ENCODE measurements at regions not wholly inside any gene's neighbourhood (a gene's known extent, or its start where the extent isn't known, plus 50 kb on each side); places are given as distances from the start of the nearest gene placed in this dataset.
"Not testable (repeated sequence)": the region's sequence is repeated elsewhere in the genome, so short reads cannot be mapped to it uniquely, and the experiment has no call there.

DNA sequence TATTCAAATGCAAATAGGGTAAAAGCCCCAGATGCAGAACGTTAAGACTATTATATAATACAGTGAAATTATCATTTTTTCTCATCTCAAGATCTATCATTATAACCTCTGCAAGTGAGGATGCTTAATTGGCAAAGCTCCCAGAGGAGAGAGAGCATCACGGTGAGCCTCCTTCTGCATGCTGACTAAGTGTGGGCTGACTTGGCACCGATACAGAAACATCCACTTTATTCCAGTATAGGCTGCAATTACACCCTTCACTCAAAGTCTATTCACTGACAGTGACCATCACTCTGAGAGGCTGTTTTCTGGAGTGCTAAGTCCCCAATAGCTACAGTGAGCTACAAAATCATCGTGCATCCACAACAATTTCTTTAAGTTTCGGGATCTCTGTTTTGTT is 171.1 kb upstream of the NBPF9 start:
- DNase-seq (ENCODE audit: low read depth, low spot score); H3K27ac ChIP-seq: not testable (repeated sequence)

DNA sequence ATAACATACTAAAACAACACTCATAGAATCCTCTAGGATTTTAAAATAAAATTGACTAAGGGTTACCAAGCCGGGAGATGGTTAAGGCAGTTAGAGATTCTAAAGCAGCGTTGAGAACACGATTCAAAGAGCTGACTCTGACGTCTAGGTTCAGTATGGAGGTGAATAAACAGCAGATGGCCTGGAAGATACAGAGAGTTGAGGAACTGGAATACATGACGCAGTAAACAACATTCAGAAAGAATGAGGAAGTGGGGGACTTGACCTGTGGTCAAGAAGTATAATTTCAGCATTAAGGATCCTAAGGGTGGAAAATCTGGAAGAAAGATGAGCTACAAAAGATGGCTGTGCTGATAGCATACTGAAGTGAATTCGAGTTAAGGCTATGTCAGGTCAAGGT is 172.5 kb upstream of the NBPF9 start:
- not testable (repeated sequence) for DNase-seq (ENCODE audit: low read depth, low spot score)

DNA sequence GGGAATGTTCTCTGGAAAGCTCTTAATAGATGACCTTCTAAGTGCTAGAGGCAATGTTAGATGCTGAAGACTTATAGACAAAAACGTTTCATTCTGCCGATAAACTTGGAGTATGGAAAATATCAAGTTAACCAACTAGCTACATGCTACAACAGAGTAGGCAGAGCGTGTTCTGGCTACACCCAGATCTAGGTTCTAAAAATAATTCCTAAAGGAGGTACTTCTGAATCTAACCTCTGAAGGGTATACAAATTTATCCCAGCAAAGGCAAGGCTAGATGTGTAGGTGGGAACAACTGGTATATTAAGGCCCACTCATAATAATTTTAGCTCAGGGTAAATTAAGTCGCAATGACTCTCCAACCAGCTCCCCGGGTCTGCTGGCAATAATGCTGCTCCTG is 173.1 kb upstream of the NBPF9 start:
- not testable (repeated sequence) for DNase-seq (ENCODE audit: low read depth, low spot score); H3K27ac ChIP-seq

More for the DNA sequence above, 172.5 kb upstream of the NBPF9 start:
- H3K27ac ChIP-seq, result not testable (repeated sequence)

DNA sequence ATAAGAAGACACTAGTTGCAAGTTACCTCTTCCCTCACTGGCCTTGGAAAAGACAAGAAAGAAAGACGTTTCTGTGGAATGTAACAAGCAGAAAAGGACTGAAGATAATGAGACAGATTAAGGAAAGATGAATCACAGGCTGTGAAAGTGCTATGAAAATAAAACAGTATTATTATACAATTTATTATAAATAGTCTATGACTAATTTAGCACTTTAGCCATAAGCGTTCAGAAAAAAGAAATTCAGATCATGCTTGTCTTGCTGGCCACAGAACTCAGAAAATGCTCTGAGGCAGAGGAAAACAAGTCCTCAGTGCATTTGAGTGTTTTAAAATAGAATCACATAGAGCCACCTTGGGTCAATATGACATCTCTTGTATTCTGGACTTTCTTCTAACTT is 174.8 kb upstream of the NBPF9 start:
- H3K27ac ChIP-seq; DNase-seq (ENCODE audit: low read depth, low spot score): not testable (repeated sequence)

DNA sequence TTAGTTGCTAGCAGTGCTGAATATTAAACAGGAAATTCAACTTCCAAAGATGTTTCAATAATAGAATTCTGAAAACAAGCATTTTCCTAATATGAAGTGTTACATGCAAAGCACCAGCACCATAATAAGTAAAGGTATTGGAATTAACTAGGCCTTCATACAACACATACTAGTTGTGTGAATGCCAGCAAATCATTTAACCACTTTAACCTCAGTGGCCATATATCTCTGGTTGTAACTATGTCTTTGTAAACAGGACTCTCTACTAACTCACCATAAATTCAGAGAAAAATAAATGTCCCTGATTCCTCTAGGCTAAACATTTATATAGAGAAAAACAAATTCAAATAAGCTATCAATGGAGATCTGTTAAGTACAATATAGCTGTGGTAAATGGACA is 175.7 kb upstream of the NBPF9 start:
- not testable (repeated sequence) for DNase-seq (ENCODE audit: low read depth, low spot score); H3K27ac ChIP-seq

DNA sequence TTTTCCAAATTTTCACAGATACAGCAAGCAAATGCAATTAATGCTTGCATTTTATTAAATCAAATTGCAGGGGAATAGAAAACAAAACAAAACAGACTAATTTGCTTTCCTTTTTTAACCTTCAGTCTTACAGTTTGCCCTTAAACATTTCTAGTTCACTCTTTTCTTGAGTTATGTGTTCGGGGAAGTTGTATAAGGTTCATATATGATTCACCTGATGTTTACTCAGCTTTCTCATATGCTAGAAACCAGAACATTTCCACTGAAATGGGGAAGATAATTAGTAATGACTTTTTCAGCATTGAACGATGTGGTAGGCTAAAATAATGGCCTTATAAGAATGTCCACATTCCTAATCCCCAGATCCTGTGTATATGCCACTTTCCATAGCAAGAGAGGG is 176.2 kb upstream of the NBPF9 start:
- H3K27ac ChIP-seq; DNase-seq (ENCODE audit: low read depth, low spot score): not testable (repeated sequence)

DNA sequence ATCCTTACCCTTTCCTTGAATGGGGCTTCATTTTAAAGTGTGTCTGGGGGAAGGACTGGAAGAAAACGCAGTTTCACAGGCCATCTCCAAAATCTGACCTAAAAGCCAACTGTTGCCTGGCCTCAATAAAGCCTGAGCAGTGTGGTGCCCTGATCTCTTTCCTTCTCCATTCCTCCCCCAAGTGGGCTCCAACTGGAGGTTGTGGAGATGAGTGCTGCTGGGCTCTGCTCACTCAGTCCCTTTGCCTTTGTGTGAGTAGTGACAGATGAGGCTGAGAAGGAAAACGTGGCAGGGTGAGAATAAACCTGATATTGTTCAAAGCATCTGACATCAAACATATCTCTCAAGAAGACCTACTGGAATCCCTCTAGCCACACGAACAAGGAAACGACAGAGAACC is 181.4 kb upstream of the NBPF9 start:
- not testable (repeated sequence) for H3K27ac ChIP-seq; DNase-seq (ENCODE audit: low read depth, low spot score)

DNA sequence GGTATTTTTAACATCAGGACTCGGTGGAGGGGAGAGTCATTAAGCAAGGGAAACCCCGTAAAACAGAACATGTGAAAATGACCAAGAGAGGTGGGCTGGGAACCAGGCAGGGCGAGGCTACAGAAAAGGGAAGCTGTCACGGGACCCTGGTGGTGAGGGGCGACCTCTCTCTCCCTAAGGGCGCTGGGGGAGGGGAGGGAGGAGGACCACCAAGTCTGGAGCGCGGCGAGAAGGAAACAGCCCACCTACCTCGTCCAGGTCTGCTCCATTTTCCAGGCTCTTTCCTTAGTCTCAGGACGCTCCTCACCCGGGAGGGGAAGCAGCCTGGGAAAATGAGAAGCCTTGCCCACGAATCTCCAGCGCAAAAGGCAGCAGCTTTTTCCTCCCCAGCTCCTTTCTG is 181.9 kb upstream of the NBPF9 start:
- not testable (repeated sequence) for H3K27ac ChIP-seq; DNase-seq (ENCODE audit: low read depth, low spot score)

DNA sequence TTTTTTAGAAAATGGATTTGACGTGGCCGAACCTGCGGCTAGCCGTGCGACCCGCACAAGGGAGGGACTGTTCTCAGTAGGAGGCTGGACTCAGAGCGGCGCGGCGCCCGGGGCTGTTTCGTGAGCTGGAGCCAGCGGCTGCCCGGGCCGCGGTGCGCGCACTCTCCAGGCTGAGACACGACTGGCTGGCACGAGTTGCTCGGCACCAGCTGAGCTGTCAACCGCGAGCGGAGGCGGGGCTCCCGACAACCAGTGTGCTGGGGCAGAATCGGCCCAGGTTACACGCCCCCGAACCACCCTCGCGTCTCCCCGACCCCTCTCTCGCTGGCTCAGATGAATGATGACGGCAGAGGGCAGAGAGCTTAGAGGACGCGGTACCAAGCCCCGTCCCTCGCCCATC is 182.3 kb upstream of the NBPF9 start:
- not testable (repeated sequence) for DNase-seq (ENCODE audit: low read depth, low spot score)

DNA sequence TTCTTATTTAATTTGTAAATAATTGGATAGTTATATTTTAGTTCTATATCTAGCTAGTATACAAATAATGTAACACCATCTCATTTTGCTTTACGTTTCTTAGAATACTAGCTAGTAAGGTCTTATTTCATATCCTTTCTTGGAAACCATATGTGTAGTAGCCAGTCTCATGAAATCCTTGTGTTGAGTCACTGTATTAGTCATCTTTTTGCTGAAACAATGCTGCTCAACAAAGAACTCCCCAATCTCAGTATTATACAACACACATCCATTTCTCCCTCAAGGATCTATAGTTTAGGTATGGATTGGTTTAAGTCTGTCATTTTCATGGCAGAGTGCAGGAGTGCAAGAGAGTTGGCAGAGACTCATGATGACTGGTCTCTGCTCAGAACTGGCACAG is 185.2 kb upstream of the NBPF9 start:
- not testable (repeated sequence) for H3K27ac ChIP-seq; DNase-seq (ENCODE audit: low read depth, low spot score)

More for the DNA sequence above, 182.3 kb upstream of the NBPF9 start:
- H3K27ac ChIP-seq, result not testable (repeated sequence)

DNA sequence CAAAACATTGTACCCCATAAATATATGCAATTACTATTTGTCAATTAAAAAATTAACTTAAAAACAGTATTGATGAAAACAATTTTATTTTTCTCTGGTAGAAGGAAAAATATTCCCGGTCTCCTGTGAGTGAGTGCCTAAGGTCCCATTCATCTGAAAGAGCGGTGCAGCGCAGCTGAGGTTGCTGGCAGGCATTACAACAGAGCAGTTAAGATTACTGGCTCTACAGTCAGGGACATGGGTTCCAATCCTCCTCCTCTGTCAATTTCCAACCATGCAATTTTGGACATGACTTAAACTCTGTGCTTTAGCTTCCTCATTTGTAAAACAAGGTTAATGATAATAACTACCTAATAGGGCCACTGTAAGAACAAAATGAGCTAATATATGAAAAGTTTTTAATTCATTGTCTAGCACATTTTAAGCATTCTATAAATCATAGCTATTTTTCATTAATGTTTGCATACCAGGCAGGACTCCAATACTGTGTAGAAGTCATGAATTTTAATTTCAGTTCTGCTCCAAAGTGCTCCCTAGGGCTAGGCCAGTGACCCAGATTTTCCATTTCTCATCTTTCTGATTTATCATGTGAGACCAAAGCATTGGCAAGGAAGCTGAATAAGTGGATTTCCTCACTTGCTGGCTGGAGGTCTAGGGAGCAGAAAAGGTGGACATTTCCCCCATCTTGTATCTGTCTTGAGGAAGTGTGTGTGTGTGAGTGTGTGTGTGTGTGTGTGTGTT is 174.2 kb upstream of the NBPF19 start:
- DNase-seq (ENCODE audit: low read depth, low spot score); H3K27ac ChIP-seq: not testable (repeated sequence)

DNA sequence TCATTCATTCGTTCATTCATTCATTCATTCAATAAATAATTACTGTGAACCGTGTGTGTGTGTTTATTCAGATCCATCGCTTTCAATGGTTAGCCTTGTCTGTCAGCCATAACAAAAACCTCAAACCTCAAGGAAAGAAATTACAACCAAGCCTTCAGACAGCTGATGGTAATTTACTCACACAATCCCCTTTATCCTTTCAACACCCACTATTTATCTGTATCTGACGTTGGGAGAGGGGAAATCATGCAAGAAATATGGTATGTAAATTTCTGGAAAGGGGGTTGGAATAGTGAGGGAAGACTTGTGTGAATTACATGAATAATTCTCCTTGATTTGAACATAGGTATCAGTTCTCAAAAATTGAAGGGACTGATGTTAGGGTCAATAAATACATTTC is 173.6 kb upstream of the NBPF19 start:
- H3K27ac ChIP-seq; DNase-seq (ENCODE audit: low read depth, low spot score): not testable (repeated sequence)

DNA sequence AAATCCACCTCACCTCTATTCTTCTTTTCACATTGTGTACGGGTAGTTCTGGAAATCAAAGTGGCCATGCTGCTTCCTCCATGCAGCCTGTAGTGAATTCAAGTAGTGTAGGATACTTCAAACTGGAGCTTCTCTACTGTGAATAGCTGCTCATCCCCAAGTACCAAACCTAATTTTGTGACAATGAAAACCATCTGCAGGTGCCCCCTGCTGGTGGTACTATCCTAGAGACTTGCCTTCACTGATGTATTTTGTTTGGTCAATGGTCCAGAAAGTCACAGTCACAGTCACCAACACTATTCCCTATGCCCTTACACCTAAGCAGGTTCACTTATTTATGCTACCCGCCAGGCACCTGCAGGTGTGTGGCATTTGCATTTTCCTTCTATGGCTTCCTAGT is 170.0 kb upstream of the NBPF19 start:
- not testable (repeated sequence) for DNase-seq (ENCODE audit: low read depth, low spot score)

DNA sequence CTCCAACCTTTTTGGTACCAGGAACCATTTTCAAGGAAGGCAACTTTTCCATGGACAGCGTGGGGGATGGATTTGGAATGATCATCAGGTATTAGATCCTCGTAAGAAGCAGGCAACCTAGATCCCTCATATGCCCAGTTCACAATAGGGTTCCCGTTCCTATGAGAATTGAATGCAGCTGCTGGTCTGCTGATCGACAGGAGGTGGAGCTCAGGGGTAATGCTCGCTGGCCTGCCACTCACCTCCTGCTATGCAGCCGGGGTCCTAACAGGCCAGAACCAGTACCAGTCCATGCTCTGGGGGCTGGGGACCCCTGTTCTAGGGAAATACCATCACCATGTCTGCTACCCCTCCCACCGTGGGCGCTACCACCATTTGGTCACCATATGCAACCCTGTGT is 167.2 kb upstream of the NBPF19 start:
- H3K27ac ChIP-seq; DNase-seq (ENCODE audit: low read depth, low spot score): not testable (repeated sequence)

More for the DNA sequence above, 170.0 kb upstream of the NBPF19 start:
- not testable (repeated sequence) for H3K27ac ChIP-seq

DNA sequence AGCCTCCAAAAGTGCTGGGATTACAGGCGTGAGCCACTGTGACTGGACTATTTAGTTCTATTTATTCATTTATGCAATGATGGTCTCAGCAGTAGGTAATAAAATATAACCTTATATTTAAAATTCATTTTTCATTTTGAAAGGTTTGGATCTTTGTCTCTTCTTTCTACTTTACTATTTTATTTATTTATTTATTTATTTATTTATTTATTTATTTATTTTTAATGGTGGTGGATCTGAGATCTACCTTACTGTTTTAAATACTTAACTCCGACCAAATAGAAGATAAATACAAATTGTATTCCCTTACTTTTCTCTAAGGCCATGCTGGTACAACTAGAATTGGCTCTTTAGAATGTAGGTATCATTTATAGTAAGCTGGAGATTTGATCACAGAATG is 159.9 kb upstream of the NBPF19 start:
- H3K27ac ChIP-seq; DNase-seq (ENCODE audit: low read depth, low spot score): not testable (repeated sequence)

DNA sequence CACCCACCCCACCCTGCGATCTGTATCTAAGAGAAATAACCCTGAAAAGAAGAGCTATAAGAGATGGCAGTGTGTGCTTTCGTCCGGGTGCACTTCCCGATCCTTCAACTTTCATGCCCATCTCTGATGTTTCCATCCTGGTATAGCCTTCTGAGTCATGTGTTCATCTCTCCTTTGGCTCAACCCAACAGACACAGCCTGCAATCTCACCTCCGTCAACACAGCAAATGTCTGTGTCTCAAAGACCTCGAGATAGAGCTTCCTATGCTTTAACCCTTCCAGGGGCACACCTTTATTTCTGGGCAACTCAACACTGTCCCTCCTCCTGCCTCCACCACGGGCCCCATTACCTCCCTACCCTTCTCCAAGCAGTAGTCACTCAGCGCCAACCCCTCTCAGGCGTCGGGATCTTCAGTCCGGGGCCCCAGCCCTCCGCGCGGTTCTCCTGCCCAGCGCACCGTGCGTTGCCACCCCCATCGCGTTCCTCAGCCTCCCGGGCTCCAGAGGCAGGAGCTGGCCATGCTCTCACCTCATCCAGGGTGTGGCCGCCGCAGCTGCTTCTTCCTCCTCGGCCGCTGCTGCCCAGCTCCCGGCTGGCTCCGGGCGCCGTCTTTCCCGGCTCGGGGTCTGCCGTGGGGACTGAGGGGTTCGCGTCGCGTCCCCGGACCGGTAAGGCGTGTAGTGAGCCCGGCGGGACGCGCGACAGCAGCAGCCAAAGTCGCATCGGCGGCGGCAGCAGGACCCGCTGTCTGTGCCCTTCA is 153.7 kb upstream of the NBPF19 start:
- H3K27ac ChIP-seq; DNase-seq (ENCODE audit: low read depth, low spot score): not testable (repeated sequence)

DNA sequence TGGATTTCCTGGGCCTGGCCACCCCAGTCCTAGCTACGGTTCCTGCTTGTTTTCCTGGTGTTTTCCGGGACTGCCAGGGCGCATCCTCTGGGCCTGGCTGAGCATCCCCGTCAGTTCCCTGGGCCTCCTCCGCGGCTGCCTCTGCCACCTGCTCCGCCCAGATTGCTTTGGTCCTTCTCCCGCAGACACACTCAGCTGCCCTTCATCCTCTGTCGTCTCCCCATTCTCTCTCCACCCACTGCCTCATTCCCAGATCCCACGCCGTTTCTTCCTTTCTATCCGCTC is 153.2 kb upstream of the NBPF19 start:
- H3K27ac ChIP-seq; DNase-seq (ENCODE audit: low read depth, low spot score): not testable (repeated sequence)

DNA sequence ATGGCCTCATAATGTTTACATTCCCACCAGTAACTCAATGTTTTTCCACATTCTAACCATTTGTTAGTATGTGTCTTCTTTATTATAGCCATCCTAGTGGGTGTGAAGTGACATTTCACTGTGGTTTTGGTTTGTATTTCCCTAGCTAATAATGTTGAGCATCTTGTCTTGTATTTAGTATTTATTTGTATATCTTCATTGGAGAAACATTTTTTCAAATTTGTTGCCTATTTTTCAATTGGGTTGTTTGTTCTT is 144.8 kb upstream of the NBPF19 start:
- H3K27ac ChIP-seq; DNase-seq (ENCODE audit: low read depth, low spot score): not testable (repeated sequence)

DNA sequence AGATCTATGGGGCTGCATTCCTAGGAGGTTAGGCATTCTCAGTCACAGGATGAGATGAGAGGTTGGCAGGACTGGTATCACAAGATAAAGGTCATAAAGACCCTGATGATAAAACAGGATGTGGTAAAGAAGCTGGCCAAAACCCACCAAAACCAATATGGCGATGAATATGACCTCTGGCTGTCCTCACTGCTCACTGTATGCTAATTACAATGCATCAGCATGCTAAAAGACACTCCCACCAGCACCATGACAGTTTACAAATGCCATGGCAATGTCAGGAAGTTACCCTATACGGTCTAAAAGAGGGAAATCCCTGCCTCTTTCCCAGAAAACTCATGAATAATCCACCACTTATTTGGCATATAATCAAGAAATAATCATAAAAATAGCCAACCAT is 138.8 kb upstream of the NBPF19 start:
- not testable (repeated sequence) for DNase-seq (ENCODE audit: low read depth, low spot score); H3K27ac ChIP-seq

DNA sequence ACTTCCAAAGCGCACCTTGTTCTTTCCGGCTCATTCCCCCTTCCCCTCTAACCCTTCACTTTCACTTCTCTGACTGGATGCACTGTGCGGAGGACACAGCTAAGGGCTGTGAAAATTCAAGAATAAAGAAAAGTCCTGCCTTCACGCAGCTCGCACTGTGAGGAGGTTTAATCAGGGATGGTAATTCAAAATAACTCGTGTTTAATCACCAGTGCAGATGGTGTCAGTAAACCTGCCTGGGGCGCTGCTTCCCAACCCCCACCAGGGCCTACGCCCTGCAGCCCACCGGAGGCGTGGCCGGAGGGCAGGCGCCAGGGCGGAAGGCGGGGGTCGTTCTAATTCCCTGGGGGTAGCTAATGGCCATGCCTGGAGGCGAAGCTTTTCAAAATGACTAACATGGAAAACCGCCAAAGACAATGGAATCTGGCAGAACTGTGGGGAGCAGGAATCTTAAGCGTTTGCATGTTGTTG is 136.6 kb upstream of the NBPF19 start:
- DNase-seq (ENCODE audit: low read depth, low spot score); H3K27ac ChIP-seq: not testable (repeated sequence)

DNA sequence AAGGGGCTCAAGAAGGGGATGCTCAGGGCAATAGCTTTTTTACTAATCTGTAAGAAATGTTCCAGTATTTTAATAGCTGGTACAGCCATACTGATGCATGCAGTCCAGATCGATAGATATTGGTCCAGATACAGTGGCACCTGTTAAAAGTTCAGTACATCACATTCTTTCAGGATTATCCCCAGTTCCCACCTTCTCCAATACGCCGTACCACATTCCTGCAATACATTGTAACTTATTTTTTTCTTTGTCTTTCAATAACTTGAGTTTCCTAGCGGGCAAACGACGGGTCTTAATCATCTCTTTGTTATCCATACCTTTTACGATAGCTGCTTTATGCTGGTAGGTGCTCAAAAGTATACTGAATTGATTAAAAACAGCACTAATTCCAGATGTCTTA is 136.1 kb upstream of the NBPF19 start:
- not testable (repeated sequence) for H3K27ac ChIP-seq; DNase-seq (ENCODE audit: low read depth, low spot score)

DNA sequence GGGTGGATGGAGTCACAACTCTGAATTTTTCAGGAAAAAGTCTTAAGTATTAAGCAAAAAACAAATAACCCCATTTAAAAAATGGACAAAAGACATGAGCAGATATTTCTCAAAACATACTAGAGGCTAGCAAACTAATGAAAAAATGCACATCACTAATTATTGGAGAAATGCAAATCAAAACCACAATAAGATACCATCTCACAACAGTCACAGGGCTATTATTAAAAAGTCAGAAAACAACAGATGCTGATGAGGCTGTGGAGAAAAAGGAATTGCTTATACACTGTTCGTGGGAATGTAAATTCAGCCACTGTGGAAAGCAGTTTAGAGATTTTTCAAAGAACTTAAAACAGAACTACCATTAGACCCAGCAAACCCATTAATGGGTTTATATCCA is 125.4 kb upstream of the NBPF19 start:
- H3K27ac ChIP-seq, result not testable (repeated sequence)

More for the DNA sequence above, 125.4 kb upstream of the NBPF19 start:
- DNase-seq (ENCODE audit: low read depth, low spot score), result not testable (repeated sequence)
